NCI-H524 (cell line): ENCODE measurements at regions not wholly inside any gene's neighbourhood (a gene's known extent, or its start where the extent isn't known, plus 50 kb on each side); places are given as distances from the start of the nearest gene placed in this dataset.
"Not testable (repeated sequence)": the region's sequence is repeated elsewhere in the genome, so short reads cannot be mapped to it uniquely, and the experiment has no call there.

Experiments used
- DNase-seq, 2 experiments: peaks; one replicate each; lab custom pipeline; 2025; lab: John Stamatoyannopoulos, UW

DNA sequence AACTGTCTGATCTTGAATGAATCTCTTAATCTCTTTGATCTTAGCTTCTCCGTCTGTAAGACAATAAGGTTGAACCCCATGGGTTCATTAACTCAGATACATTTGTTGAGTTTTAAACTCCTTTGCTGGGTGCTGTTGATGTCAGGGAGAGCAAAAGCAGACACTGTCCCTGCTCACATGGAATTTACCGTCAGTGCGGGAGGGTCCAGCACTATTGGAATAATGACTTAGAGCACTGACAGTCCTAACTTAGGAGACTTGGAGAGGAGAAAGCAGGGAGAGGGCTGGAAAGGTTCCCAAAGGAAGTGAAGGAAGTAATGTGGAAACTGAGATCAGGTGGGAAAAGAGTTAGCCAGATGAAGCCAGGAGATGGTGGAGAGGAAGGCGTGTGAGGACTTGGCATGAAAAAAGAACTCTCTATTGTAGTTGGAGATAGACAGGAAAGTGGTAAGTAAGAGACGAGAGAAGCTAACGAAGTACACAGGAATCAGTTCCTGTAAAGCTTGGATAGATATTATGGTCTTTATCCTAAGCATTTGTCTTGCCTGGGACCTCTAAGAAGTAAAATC lies 141.4 kb upstream of the SERTAD2 start:
- DNase-seq: no peak

DNA sequence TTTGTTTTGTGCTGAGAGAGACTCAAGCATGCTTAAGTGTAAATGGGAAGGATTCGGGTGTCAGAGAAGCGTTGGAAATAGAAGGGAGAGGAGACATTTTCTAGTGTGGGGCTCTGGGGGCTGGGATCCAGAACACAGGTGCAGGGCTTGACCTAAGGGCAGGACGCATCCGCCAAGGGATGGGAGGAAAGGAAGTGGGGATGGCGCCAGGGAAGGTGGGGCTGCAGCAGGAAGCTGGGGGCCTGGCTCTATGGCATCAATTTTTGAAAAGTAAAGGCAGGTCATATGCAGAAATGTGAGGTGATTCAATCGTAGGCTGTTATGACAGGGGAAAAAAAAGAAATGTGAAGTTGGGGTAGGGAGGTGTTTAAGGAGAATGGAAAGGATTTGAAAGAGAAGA lies 143.2 kb upstream of the SERTAD2 start:
- no peak for DNase-seq

DNA sequence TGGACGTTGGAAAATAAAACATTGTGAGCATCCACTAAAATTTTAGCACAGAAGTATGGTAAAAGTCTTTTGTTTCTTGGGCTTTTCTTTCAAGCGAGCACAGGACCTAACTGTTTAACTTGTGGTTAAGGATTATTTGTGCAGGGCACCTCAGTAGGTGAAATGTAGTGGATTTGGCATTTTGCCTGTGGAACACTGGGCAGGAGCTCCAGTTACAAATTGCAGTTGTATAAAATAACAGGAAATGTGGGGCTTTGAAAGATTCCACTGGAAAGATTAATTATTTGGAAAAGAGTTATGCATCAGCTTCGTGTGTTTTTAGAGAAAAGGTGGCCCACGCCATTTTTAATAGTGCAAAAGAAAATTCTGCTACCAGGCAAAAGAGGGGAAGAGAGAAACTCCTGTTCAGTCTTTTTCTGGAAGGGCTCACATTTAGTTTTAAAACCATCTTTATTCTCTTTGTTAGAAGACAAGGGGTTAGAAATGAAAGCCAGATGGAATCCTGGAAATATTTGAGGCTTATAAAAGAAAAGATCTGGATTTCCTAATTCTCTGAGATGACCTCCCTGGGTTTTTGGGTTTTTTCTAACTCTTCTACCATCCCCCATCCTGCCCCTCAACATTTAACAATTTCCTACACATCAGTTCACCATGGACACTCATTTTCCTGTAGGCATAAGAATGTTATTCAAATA lies 144.3 kb upstream of the SERTAD2 start:
- no peak for DNase-seq

DNA sequence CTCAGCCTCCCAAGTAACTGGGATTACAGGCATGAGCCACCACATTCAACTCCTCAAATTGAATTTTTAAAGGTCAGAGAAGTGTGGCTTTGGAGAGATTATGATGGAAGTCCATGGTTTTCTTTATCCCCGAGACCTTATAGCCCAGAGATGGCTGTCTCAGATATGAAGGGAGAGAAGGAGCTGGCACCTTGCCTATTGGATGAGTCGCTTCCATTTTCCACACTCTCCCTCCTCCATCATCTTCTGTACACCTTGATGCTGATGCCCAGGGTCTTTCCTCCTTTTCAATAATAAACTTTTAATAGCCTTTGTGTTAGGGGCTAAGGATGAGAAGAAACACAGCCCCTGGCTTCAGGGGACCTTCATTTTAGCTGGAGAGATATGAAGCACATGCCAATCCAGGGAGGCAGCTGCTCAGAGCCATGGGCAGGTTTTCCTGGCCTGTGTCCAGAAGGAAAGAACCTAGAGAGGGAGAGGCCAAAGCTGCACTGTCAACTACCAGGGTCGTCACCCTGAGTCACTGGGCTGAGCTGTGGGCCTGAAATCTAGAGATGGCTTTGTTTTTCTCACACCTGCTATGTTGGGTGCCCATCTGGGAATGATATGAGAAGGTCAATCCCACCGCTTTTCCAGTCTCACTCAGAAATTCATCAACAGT lies 146.0 kb upstream of the SERTAD2 start:
- DNase-seq: peak in 1 of 2 experiments; percentile 1

DNA sequence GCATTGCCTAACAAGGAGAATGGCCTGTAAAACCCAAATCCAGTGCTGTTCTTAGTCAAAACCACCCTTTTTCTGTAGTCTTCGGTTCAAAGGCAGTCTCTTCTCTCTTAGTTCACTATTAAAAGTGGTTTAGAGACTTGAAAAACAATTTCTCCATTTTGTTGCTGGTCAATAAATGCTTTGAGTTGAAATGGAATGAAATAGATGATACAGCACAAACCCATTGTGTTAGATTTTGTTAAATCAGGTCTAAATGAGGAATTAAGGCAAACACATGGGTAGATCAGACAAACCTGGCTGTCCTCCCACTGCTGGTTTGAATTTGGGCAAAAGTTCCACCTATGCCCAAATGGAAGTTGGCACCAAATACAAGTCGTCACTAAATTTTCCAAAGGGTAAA lies 150.1 kb upstream of the SERTAD2 start:
- no peak for DNase-seq

DNA sequence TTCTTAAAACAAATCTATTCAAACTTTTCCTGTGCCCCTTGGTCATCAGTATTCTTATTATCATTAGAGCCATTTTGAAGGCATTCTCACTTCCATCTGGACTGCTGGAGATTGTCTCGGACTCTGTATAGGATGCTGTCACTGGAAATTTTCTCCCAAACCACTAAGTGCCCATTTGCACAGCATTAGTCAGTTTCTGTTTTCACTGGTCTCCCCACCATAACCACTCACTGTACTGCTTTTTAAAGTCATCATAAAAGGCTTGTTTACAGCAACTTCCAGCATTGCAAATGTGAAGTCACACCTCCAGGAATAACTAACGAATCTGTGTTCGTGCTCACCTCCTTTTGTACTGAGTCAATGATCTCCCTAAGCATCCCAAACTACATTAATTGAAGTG lies 150.9 kb upstream of the SERTAD2 start:
- no peak for DNase-seq

DNA sequence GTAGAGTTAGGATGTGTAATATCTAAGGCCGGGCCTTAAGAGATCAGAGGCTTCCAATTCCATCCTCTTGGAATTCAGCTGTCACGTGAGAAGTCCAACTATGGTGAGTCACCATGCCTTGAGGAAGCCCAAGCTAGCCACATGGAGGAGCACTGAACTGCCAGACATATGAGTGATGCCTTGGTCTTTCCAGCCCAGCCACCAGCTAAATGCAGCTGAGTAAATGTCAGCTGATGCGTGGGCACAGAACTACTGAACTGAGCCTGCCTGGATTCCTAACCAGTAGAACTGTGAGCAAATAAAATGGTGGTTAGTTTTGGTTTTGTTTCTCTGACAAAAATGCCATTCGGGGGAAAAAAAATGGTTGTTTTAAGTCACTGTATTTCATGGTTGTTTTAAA lies 153.7 kb upstream of the SERTAD2 start:
- no peak for DNase-seq

DNA sequence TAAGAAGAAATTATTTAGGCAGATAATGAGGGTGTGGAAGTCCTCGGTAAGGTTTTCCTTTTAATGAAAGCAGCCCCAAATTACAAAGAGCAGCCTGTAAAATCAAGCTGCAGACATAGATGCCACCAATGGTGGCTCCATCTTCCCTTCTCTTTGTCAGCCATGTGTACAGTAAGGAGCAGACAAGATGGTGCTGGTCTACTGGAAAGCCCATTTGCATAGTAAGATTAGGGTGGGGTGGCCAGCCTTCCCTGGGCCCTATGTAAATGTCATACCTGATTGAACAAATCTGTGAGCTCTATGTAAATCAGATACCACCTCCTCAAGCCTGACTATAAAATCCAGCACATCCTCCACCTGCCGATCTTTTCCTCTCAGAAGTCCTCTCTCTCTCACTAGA lies 154.4 kb upstream of the SERTAD2 start:
- DNase-seq: no peak

DNA sequence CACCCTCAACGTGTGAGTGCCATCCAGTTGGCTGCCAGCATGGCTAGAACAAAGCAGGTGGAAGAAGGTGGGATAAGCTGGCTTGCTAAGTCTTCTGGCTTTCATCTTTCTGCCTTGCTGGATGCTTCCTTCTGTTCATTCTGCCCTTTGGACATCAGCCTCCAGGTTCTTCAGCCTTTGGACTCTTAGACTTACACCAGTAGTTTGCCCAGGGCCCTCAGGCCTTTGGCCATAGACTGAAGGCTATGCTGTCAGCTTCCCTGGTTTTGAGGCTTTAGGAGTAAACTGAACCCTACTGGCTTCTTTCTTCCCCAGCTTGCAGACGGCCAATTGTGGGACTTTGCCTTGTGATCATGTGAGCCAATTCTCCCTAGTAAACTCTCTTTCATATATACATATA lies 155.0 kb upstream of the SERTAD2 start:
- DNase-seq: no peak

DNA sequence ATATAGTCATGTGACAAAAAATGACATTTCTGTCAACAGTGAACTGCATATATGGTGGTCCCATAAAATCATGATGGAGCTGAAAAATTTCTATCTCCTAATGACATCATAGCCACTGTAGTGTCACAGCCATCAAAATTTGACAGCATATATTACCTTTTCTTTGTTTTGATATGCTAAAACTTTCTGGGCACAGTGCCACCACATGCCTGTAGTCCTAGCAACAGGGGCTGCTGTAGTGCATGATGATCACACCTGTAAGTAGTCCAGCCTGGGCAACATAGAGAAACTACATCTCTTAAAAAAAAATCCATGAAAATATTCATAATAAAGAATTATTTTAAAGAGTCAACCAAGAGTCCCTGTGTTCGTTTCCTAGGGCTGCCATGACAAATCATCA lies 155.5 kb upstream of the SERTAD2 start:
- DNase-seq: no peak

DNA sequence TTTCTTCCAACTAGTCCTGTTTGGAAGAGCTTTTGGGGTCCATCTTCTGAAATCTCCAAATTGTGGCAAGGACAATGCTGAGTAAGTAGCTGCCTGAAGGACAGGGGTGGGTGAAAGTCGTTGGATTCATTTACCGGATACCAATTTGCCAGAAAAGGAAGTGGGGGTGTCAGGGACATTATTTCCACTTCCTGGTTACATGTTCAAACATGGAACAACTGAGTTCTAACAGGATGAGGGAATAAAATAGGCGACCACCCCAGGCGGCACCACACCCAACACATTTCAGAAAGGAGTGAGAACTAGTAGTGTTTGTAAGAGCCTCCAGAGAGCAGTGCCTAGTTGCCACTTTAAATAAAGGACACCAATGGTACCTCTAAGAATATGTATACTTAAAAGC lies 158.6 kb upstream of the SERTAD2 start:
- DNase-seq: no peak

DNA sequence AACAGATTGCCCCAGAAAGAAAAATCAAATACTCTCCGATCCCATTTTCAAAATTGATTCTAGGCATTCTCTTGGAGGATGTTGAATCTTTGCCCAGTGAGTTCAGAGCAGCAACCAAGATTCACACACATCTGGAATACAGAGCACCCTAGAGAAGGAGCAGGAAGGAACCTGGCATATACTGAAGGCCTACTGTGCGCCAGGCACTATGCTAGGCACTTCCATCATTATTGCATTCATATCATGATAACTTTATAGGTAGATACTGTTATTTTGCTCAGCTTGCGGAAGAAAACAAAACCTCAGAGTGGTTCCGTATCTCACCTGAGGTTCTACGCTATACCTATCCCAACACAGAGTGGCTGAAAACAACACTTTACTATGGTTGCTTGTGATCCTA lies 160.3 kb upstream of the SERTAD2 start:
- DNase-seq: no peak

DNA sequence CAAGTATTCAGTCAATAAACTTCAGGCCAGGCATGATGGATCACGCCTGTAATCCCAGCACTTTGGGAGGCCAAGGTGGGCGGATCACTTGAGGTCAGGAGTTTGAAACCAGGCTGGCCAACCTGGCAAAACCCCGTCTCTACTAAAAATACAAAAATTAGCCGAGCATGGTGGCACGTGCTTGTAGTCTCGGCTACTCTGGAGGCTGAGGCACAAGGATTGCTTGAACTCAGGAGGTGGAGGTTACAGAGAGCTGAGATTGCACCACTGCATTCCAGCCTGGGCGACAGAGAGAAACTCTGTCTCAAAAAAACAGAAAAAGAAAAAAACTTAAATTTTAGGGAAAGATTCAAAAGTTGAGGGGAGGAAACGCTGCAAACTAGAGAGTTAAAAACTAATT lies 162.8 kb upstream of the SERTAD2 start:
- DNase-seq: not testable (repeated sequence)

DNA sequence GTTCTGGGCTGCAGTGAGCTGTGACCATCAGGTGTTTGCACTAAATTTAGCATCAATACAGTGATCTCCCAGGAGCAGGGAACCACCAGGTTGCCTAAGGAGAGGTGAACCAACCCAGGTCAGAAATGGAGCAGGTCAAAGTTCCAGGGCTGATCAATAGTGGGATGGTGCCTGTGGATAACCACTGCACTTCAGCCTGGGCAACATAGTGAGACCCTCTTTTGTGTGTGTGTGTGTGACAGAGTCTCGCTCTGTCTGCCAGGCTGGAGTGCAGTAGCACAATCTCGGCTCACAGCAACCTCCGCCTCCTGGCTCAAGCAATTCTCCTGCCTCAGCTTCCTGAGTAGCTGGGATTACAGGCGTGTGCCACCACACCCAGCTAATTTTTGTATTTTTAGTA lies 163.7 kb upstream of the SERTAD2 start:
- DNase-seq: no peak

DNA sequence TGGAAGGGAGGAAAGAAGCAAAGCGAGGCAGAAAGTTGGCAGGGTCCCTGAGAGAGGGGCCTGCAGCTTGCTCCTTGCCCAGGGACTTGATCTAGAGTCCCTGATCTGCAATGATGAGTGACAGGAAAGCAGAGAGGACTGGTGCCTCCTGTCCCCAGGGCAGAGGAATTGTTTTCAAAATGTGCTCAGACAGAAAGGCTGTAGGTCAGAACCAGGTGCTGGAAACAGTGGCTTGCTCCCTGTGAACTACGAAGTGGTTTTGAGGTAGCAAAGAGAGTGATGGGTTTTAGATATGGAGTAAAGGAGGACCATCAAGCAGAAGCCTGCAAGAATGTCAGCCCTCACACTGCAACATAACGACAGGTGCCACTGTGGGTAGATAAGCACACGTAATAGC lies 164.9 kb upstream of the SERTAD2 start:
- no peak for DNase-seq

DNA sequence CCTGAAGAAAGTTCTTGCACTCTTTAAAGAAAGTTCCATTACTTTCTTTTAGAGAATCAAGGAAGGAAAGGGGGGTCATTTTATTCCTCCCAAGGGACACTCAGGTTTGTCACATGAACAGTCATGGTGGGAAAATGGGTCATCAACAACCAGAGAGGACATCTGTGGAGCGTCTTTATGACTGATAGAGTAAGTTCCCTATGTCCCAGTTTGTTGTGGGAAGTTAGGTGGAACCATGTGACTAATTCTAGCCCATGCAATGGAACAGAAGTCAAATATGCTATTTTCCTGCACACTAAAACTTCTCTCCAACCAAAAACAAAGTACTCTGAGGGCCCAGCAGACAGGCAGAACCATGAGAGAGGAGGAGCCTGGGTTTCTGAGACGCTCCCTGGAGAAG lies 165.6 kb upstream of the SERTAD2 start:
- no peak for DNase-seq

DNA sequence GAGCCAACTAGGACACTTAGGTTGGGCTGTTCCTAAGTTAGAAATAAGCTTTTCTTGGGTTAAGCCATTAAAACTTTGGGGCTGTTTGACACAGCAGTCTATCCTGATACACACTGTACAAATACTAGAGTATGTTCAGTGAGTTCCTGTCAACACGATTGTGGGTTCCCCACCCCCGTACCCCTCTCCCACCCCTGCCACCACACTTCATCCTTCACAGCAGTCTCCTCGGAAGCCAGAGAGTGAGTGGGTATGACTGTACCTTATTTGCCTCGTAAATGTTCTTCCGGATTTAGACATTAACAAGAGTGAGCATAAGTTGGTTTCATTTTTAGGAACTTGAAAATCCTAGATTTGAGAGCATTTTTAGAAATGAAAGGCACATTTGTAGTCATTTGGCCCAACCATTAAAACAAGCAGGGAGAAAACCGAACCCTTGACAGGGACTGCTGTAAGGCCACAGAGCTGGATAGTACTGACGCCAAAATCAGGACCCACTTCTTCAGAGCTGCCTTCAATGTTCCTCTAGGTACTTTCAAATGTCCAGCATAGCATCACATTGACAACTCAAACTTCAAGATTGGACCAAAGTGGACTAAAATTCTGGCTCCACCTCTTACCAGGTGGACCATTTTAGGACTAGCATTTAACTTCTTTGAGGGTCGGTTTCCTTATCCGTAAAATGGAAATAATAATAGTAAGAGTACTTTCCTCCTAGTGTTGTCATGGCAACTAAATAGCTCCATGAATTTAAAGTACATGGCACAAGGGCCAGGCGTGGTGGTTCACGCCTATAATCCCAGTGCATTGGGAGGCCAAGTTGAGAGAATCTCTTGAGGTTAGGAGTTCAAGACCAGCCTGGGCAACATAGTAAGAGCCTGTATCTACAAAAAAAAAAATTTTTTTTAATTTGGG lies 166.3 kb upstream of the SERTAD2 start:
- DNase-seq: no peak

DNA sequence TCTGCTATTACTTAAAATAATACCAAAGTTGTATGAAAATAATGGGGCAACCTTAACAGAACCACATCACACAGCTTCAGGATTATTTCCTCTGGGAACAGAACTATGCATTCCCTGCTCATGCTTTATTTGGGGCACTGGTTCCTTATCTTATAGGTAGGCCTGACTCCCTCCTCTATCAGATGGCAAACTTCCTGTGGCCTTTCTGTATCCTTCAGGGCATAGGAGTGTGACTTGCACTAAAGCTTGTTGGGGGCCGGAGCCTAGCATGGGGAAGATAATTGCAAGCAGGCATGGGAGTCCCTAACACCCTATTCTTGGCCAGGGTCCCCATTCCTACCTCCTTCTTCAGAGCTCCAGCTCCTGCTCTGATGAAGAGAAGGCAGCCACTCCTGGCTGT lies 167.2 kb upstream of the SERTAD2 start:
- no peak for DNase-seq

DNA sequence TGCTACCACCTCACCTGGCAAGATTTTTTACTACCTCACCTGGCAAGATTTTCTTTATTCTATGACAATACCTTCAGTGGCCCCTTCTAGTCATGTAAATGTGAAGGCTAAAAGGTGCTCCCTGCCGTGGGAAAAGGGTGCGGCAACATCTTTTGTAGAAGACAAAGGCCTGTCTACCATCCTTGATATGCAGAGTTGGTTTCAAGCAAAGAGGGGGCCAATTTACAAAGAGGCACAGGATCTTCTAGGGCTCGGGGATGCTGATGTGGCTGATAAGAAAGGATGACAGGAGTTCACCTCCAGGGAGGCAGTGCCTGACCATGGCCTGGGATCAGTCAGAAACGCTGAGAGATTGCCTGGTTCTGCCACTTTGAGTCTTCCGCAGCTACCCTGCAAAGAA lies 165.4 kb upstream of the SLC1A4 start:
- no peak for DNase-seq

DNA sequence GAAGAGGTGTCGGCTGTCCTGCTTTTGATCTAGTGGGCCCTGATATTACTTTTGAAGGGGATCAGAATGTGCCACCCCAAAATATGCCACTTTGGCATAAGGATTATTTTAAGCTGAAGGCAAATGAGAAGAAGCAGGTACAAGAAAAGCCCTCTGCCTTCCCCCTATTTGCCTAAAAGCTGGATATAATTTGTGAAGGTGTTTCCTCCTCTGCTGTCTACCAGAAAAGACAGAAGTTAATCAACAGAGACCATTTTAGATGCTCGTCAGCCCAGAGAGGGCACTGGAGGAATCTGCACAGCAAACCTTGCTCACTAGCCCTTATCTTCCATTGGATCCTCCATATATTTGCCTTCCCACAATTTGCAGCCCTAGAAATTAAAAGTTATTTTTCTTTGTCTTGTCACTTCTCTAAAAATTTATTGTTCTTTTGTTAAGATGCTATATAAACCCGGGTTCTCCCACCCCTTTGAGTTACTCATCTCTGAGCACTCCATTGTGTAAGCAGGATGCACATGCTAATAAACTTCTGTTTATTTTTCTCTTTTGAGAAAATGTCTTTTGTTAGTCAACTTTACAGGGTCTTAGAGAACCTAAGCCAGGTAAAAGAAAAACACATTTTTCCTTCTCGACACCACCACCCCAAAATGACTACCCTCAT lies 163.2 kb upstream of the SLC1A4 start:
- no peak for DNase-seq

DNA sequence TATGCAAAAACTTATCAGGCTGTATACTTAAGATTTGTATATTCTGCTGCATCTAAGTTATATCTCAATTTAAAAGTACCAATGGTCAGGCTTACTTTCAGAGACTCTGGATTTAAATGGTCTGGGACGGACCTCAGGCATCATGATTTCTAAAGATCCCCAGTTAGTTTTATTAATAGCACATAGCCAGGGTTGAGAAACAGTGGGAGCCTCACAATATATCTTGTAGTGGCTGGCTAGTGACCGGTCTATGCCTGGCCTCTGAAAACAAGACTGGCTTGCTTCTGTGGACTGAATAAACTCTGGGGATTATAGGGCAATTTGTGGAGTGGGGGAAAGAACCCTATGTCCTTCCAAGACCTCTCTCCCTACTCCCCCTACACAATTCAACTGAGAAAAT lies 162.5 kb upstream of the SLC1A4 start:
- DNase-seq: no peak

DNA sequence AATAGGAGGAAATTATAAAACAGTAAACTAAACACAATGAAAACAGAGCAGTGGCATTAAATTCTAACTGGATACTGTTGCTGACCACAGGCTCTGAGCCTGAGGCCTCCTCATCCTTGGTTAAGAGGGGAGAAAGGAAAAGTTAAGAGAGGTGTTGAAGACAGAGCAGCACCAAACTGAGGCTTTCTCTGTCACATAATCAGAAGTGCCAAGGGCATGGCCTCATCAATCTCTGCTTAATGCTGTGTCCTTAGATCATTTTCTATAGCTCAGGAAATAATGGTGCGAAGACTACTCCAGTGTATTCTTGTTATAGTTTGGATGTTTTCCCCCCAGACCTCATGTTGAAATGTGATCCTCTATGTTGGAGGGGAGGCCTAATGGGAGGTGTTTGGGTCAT lies 160.9 kb upstream of the SLC1A4 start:
- DNase-seq: no peak
